Ishikawa (cell line): ENCODE measurements at regions not wholly inside any gene's neighbourhood (a gene's known extent, or its start where the extent isn't known, plus 50 kb on each side); places are given as distances from the start of the nearest gene placed in this dataset.

Experiments
- CEBPB ChIP-seq: IDR thresholded peaks from 2 replicates; pipeline ENCODE4 v1.6.1; 2012
- CREB1 ChIP-seq: IDR thresholded peaks from 2 replicates; pipeline ENCODE4 v1.6.1; 2012; ENCODE audit warnings: low read depth
- EGR1 ChIP-seq: IDR thresholded peaks from 2 replicates; pipeline ENCODE4 v1.6.1; 2012
- EP300 ChIP-seq: IDR thresholded peaks from 2 replicates; pipeline ENCODE4 v1.6.1; 2012; ENCODE audit warnings: borderline replicate concordance
- FOXM1 ChIP-seq: IDR thresholded peaks from 2 replicates; pipeline ENCODE4 v1.6.1; 2012; ENCODE audit warnings: low read depth, borderline replicate concordance
- MAX ChIP-seq: IDR thresholded peaks from 2 replicates; pipeline ENCODE4 v1.6.1; 2012
- NFIC ChIP-seq: IDR thresholded peaks from 2 replicates; pipeline ENCODE4 v1.6.1; 2012
- RAD21 ChIP-seq: IDR thresholded peaks from 2 replicates; pipeline ENCODE4 v1.6.1; 2012; ENCODE audit warnings: low read depth
- REST ChIP-seq: IDR thresholded peaks from 2 replicates; pipeline ENCODE4 v1.6.1; 2012; ENCODE audit warnings: low read depth, mild to moderate bottlenecking
- TAF1 ChIP-seq: IDR thresholded peaks from 2 replicates; pipeline ENCODE4 v1.6.1; 2012; ENCODE audit warnings: low read depth, mild to moderate bottlenecking
- TCF12 ChIP-seq: IDR thresholded peaks from 2 replicates; pipeline ENCODE4 v1.6.1; 2012; ENCODE audit warnings: low read depth
- TEAD4 ChIP-seq: IDR thresholded peaks from 2 replicates; pipeline ENCODE4 v1.6.1; 2012
- USF1 ChIP-seq: IDR thresholded peaks from 2 replicates; pipeline ENCODE4 v1.6.1; 2012
- YY1 ChIP-seq: IDR thresholded peaks from 2 replicates; pipeline ENCODE4 v1.6.1; 2012; ENCODE audit warnings: low read depth
- ZBTB7A ChIP-seq: IDR thresholded peaks from 2 replicates; pipeline ENCODE4 v1.6.1; 2012; ENCODE audit warnings: low read depth

GRCh38 chr2:22530131-22530530 lies 854.8 kb upstream of the KLHL29 start:
- TF ChIP-seq EP300: no peak
- TF ChIP-seq TAF1: no peak
- TF ChIP-seq REST: no peak
- TF ChIP-seq FOXM1: no peak
- TF ChIP-seq CEBPB: no peak
- TF ChIP-seq TEAD4: no peak
- no peak for TF ChIP-seq USF1
- no peak for TF ChIP-seq YY1
- TF ChIP-seq RAD21: no peak
- TF ChIP-seq NFIC: no peak
- no peak for TF ChIP-seq EGR1
- TF ChIP-seq MAX: no peak
- no peak for TF ChIP-seq CREB1
- no peak for TF ChIP-seq ZBTB7A
- no peak for TF ChIP-seq TCF12

- no peak for TF ChIP-seq MAX
- no peak for TF ChIP-seq CREB1
- no peak for TF ChIP-seq REST
- no peak for TF ChIP-seq EGR1
- no peak for TF ChIP-seq ZBTB7A
- TF ChIP-seq RAD21: no peak
- TF ChIP-seq YY1: no peak
- no peak for TF ChIP-seq TCF12
- TF ChIP-seq TAF1: no peak
Observed at GRCh38 chr2:22536133-22536532, 848.8 kb upstream of the KLHL29 start.

- TF ChIP-seq MAX: no peak
- TF ChIP-seq ZBTB7A: no peak
- TF ChIP-seq TAF1: no peak
- no peak for TF ChIP-seq YY1
- no peak for TF ChIP-seq CEBPB
- no peak for TF ChIP-seq EP300
- no peak for TF ChIP-seq REST
- TF ChIP-seq CREB1: no peak
- TF ChIP-seq TCF12: no peak
- no peak for TF ChIP-seq NFIC
Observed at GRCh38 chr2:22554453-22554852, 830.5 kb upstream of the KLHL29 start.

GRCh38 chr2:22557406-22557805 lies 827.6 kb upstream of the KLHL29 start:
- TF ChIP-seq USF1 (no peak), CEBPB (no peak)

GRCh38 chr2:22560021-22560420 lies 825.0 kb upstream of the KLHL29 start:
- TF ChIP-seq TAF1: no peak
- TF ChIP-seq EGR1: no peak
- TF ChIP-seq NFIC: no peak
- TF ChIP-seq TEAD4: no peak
- TF ChIP-seq CREB1: no peak
- no peak for TF ChIP-seq ZBTB7A
- no peak for TF ChIP-seq CEBPB
- TF ChIP-seq FOXM1: no peak
- no peak for TF ChIP-seq REST
- no peak for TF ChIP-seq EP300
- no peak for TF ChIP-seq USF1
- no peak for TF ChIP-seq YY1
- TF ChIP-seq RAD21: no peak
- no peak for TF ChIP-seq TCF12
- no peak for TF ChIP-seq MAX
